Liver (tissue), 3 donors: ENCODE measurements at regions not wholly inside any gene's neighbourhood (a gene's known extent, or its start where the extent isn't known, plus 50 kb on each side); places are given as distances from the start of the nearest gene placed in this dataset.

Source experiments
- ATF3 ChIP-seq: IDR thresholded peaks from 2 replicates; pipeline ENCODE4 v1.6.1; 2016; ENCODE audit warnings: antibody characterized with exemption
- CTCF ChIP-seq: fragments of 150-350 bp; IDR thresholded peaks from 2 replicates; pipeline ENCODE4 v1.5.1; 2017; ENCODE audit warnings: improper control_type of control experiment, low read depth, low read length; ENCODE audit not compliant: missing input control
- MAX ChIP-seq: IDR thresholded peaks from 2 replicates; pipeline ENCODE4 v1.6.1; 2016; ENCODE audit warnings: antibody characterized with exemption
- REST ChIP-seq: IDR thresholded peaks from 2 replicates; pipeline ENCODE4 v1.6.1; 2016; ENCODE audit warnings: antibody characterized with exemption, mild to moderate bottlenecking
- SP1 ChIP-seq: IDR thresholded peaks from 2 replicates; pipeline ENCODE4 v1.6.1; 2018; ENCODE audit warnings: antibody characterized with exemption, mild to moderate bottlenecking
- ZBTB33 ChIP-seq: IDR thresholded peaks from 2 replicates; pipeline ENCODE4 v1.6.1; 2016; ENCODE audit warnings: antibody characterized with exemption
- donor health status: healthy.
- donor health status: healthy.

- peak; percentile 23 for TF ChIP-seq REST
- TF ChIP-seq CTCF: no peak
- no peak for TF ChIP-seq ATF3
- peak; percentile 56 for TF ChIP-seq MAX
- peak; percentile 16 for TF ChIP-seq ZBTB33
- TF ChIP-seq SP1: no peak
These were observed 72.3 kb upstream of the SP8 start for GRCh38 chr7:20858951-20859350.
